NCI-H1436 (cell line): ENCODE measurements at regions not wholly inside any gene's neighbourhood (a gene's known extent, or its start where the extent isn't known, plus 50 kb on each side); places are given as distances from the start of the nearest gene placed in this dataset.

Experiments
- DNase-seq: peaks from one replicate; lab custom pipeline; 2025; lab: John Stamatoyannopoulos, UW

DNA sequence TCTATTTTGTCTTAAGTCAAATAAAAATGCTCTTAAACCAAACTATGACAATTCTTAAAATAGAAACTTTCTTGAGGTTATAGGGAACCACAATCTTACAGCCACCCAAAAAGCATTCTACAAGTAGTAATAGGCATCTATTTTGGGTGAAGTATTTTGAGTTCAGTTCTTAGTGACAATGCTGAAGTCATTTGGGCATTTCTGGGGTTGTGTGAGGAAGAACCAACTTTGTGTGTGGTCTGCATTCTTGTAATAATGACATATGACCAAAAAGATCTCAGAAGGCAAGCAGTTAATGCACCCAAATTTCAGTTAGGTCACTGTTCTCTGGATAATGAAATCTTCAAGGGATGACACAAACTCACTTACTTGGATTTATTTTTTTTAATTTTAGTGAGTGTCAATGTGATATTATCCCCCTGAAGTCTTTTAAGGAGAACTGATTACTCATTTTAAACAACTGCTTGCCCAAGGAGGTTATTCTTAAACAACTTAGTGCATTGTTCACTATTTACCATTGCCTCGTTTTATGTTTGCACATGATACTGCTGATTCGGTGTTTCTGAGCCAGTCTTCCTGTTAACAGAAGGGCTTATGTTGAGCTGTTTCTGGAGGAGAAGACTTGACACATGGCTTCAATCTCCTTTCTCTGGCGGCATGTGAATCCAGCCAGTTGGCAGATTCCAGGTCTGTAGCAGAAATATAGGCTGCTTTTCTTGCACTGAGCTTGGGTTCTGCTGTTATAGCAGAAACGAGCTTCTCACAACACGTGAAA is 618.9 kb downstream of the BCKDHB start:
- no peak for DNase-seq

DNA sequence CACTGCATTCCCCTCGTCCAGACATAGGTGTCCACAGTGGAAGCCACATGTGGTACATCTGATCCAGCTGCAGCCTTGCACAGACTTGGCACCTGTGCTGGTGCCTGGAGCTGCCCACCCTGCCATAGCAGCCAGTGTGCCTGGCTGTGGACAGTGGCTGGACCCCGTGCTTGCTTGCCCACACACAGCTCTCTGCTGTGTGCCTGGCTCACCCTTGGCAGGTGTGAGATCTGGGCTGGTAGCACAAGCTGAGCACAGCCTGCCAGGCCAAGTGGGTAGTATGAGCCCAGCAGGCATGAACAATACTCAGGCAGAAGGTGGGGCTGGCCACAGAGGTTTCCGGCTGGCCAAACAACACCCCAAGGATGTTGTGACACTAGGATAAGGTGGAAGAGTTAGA is 614.4 kb downstream of the BCKDHB start:
- DNase-seq = no peak

DNA sequence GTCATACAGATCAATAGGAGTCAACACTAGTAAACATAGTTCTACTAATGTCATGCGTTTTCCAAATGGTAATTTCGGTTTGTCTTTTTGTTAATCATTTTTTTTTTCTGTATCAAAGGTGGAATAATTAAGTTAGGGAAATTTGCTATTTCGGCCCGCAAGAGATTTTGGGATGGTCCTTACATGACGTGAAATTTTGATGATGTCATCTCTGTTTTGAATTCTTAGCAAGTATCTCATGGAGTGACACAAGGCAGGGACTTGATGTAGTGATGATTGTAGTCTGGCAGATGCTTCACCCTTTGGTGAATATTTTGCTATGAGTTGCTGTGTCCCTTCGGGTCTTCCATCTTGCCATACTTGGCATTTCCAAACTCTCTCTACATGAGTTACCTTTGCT is 608.0 kb downstream of the BCKDHB start:
- no peak for DNase-seq

DNA sequence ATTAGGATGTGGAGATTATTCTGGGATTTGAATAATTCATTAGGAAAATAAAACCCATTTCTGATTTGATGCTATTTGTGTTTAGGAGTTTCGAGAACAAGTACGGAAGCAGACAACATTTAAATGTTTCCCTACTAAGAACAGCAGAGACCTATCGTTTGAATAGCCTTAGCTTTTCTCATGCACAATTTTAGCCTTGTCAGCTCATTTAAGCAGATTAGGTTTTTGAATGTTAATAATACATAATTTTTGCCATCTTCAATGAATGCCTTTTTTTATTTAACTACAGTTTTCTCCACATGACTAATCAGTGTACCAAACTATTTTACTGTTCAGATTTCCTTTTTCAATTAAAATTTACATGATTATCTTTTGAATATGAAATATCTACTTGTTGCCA is 592.0 kb downstream of the BCKDHB start:
- DNase-seq = no peak

DNA sequence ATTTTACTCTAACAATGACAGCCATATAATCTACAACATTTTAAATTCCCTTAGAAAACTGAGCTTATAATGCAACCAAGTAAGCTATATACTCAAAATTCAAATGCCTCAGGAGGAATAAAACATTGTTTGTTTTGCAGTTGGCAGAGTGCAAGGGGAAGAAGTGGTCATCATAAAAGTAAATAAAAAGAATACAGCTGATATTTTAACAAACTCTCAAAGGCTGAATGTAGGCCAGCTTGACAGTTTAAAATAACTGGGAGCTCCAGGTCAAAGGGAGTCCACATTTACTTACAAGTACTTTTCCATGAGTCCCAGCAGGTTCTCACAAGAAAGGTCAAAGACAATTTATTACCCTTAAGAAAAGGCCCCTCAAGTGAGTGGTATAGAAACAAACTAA is 589.8 kb downstream of the BCKDHB start:
- DNase-seq = no peak

DNA sequence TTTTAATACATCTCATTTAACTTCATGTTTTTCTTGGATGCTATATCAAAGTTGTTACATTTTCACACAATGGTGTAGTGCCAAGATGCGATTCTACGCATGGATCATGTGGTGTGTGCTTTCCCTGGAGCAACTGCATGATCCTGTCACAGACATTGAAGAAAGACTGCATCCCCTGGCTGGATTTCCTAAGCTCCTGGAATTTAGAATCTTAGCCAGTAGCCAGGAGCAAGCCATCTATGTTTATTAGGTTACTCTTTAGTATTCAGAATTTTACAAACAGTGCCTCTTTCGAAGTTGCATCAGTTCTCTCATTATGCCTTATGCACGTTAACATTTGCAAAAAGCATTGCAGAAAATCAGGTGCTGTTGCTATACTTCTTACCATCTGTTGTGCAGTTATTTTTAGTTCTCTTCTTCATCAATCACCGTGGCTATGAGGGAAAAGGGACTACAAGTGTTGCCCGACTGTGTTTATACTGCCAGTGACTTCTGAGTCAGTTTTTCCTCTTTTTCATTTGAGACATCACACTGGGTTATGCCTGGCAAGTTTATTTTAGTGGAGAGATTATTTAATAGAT is 584.2 kb downstream of the BCKDHB start:
- no peak for DNase-seq

DNA sequence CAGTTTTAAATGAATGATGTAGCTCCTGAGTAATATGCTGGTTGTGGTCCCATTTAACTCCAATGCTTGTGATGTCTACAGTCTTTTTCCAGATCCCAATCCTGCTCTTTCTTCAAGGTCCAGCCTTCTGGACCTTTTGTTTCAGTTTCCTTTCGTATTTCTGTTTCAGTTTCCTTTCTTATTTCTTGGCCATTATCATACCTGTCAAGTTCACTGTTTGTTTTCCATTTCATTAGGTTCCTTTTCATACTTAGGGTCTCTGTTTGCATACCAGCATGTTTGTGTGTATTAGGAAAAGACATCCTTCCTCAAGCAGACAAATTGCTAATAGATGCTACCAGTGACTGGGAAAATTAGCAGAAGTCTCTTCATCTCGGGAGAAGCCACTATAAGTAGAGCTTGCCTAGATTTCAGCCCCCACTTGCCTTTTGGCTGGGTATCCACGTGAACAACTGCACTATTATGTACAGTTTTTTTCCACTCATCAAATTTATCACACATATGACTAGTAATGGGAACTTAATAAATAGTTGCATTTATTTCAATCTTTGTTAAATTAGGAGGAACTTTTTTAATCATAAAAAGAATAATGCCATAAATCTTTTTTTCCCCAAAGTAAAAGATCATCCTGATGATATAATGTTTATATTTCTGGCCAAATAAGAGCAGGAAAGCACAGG is 583.4 kb downstream of the BCKDHB start:
- DNase-seq = no peak

DNA sequence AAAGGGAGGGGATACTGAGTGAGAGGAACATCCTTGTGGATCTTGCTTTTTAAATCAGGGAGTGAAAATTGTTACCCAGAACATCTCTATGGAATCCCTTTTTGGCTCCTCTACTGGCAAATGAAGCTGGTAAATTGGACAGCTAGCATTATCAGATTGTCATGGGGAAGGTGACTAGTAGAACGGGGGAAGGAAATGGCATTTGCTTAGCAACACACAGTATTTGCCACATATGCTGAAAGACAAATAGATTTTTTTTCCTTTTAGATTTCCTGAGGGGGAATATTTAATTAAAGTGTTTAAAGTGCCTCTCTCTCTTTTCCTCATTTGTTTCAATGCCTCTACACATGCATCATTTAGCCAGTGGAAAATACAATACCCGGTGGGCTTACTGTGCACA is 573.5 kb downstream of the BCKDHB start:
- no peak for DNase-seq

DNA sequence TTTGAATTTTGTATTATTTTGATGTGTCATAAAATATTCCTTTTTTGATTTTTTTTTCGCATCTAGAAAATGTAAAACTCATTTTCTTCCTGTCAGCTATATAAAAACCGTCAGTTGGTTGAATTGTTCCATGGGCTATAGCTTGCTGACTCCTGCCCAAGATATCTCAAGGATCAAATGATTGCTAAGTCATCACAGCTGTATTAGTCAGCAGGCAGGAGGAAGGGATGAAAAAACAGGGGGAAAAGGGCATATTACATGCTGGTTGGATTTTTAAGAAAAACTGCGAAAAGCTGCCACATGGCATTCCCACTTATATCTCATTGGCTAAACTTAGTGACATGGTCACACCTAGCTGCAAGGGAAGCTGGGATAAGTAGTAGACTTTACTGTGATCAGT is 569.9 kb downstream of the BCKDHB start:
- no peak for DNase-seq

DNA sequence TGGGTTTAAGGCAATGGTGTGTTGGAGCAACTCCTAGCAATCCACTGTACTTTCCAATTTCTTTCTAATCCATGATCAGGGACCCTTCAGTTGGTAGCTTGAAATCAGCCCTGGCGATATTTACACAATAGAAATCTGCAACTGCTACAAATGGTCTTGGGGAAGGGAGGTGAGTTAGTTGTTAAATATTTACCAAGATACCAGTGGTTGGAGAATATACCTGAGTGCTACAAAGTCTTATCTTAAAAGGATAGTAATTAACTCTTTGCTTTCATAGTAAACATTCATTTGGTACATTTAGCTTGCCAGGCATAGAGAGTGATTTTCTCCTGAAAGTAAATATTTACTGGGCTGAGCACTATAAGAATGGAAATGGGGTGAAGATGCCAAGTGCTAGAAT is 568.2 kb downstream of the BCKDHB start:
- no peak for DNase-seq

DNA sequence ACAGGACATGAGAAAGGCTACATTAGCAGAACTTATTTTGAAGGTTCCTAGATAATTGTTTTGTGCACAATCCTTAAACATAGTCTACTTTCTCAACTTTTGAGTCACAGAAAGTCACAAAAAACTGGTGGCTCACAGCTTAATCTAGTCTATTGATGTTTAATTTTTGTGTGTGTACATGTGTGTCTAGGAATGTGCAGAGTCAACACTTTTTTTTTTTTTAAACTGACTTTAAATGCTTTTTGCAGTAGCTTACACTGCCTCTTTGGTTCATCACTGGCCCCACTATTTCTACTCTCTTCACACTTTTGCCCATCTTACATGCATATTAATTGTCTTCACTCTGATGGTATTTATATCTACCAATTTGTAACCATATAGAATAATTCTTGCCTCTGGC is 566.9 kb downstream of the BCKDHB start:
- no peak for DNase-seq

DNA sequence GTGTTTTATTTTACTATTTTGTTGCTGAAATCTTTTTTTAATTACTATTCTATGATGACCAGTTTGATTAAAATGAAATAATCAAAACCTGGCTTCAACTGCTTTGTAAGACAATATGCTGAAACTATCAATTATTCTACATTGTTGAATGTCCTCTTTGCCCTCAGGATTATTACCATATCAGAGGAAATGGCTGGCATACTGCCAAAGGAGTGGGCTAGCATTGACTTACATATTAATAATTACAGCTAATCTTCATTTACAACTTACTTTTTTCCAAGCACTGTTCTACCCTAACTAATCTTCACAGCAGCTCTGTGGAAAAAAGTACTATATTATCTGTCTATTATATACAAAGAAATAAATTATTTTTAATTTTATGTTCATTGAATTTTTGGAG is 560.5 kb downstream of the BCKDHB start:
- no peak for DNase-seq

DNA sequence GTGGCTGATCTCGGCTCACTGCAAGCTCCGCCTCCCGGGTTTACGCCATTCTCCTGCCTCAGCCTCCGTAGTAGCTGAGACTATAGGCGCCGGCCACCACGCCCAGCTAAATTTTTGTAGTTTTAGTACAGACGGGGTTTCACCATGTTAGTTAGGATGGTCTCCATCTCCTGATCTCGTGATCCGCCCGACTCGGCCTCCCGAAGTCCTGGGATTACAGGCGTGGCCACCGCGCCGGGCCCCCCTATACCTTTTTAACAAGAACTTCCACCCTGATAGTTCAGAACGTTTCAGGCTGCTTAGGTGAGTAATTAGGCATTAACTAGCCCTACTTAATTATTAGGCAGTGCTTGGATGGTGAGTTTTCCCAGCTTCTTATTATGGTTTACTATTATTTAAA is 552.5 kb downstream of the BCKDHB start:
- no peak for DNase-seq

DNA sequence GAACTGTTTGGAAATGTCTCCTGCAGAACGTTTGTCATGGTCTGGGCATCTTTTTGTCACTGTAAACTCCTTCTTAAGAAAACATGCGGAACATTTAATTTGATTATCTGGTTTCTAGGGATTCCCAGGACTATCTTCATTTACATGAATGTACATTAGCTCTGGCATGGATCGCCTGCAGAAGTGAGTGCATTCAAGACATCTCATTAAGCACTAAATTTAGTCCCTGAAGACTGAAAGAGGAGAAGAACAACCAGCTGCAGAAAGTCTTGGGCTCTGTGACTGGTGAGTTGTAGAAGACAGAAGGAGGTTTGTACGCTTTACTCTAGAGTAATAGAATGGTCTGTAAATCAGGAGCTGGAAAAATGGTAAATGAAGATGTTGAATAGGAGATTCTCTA is 540.7 kb downstream of the BCKDHB start:
- DNase-seq = no peak

DNA sequence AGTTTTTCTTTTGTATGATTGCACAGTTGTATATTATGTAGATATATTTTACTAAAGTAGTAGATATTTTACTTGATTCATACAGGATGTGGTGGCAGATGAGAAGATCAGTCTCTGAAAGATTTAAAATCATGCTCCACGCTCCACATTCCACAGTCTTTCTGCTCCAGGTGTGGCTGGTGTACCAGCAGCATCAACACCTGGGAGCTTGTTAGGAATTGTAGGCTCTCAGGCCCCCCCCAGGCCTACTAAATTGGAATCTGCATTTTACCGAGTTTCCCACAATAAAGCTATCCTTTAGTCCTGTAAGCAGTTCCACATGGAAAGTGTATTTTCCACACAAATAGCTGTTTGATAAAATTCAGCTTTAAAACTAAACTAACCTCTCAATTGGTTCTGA is 537.4 kb downstream of the BCKDHB start:
- no peak for DNase-seq

DNA sequence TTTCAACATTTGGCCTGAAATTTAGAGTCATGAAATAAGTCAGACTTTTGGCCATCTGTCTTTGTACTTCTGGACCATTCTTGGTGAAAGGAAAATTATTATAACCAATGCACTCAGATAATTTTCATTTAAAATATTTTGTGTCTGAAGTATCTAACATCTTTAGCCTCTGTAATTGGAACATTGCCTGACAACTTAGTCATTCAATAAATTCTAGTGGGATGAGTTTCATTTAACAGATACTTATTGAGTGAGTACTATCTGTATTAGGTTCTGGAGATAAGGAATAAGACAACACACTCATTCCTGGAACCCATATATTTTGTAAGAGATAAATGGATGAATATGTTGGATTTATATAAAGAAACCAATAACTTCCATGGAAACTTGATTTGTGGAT is 536.0 kb downstream of the BCKDHB start:
- no peak for DNase-seq

DNA sequence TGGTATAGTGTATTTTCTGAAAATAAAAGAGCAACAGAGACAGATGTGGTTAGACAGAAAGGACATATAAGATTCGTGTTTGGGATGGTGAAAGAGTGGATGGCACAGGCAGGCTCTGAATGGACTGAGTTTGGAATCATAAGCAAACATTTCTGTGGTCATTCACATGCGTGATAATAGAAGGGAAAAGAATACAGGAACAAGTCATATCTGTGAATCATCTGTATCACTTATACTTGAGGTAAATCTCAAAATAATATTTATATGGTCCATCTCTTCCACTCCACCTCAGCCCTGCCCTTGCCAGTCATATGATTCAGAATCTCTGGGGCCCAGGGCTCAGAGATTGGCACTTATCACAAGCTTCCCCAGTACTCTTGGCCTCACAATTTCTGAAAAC is 535.1 kb downstream of the BCKDHB start:
- DNase-seq = no peak

DNA sequence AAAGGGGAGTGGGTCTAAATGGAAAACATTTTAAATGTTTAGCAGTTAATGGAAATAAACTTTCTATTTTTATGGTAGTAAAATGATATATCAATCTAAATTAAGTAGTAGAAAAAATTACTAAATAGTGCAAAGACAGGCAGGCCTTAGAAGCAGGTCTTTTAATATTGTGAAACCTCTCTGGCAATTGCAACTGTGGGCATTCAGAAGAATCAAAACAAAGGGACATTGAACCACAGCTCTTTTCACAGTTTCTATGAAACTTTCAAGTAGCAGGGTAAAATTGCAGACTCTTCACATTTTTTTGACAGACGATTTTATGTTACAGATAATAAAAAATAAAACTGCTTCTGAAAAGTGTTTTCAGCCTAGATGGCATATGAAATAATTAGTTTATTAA is 533.7 kb downstream of the BCKDHB start:
- no peak for DNase-seq

DNA sequence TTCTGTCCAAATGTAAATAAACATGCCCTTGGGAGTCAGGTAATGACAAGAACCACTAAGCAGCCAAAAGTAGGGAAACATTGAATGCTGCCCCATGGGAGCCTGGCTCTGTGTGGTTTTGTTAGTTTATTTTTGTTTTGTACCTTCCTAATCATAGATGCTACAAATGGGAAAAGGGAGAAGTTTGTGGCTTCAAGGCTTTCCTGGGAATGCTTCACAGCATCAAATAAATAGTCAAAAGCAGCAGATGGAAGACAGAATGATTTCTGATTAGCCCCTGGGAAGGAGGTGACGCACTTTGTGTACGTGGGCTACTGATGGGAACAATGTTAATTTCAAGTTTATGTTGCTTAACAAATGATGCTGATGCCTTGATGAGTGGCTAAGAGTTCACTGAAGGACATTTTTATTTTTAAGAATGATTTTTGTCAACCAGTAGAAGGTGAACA is 532.7 kb downstream of the BCKDHB start:
- peak; percentile 74 for DNase-seq

DNA sequence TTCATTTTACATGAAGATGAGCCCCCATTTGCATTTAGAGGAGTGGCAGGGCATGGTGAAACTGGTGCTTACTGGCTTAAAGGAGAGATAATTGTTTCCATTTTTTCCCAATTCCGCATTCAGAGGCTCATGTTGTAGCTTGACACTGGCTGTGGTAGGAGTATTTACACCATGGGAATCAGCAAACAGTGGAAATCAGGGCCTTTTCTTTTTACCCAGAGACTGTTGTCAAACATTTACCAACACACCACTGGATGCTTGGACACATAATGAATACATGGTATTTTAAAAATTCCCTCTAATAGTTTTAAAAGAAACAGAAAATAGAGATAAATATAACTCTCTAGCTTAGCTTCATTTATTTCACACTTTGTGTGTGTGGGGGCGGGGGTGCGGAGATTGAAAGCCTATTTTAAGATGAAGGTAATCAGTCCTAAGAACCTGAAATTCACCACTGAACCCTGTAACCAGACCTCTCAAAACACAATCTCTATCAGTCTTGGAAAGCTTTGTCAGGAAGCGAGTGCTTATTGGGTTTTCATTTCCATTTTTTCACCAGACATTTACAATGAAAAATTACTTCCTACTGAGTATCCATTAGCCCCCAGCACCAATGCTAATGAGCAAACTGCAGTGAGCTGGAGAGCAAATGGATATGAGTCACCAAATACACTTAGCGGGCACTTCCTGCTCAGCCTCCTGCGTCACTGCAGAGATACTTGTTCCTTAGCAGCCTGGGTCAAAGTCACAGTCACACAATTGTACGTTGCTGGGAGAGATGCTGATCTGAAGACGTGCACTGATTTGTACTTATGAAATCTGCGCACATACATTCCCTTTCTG is 532.0 kb downstream of the BCKDHB start:
- DNase-seq = peak; percentile 94

DNA sequence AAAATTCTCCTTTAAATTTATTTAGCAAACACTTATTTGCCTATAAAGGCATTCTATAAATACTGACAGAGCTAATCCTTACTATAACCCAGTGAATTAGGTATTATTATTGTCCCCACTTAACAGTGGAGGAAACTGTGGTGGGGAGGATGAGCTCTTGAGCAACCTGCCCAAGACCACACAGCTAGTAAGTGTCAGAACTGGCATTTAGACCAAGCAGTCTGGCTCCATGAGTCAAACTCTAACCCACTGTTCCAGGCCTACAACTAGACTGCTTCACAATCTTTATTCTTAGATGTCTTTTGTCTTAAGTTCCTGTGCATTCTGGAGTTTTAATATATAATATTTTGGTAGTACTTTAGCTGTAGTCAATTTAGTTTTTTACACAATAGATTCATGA is 530.8 kb downstream of the BCKDHB start:
- no peak for DNase-seq

DNA sequence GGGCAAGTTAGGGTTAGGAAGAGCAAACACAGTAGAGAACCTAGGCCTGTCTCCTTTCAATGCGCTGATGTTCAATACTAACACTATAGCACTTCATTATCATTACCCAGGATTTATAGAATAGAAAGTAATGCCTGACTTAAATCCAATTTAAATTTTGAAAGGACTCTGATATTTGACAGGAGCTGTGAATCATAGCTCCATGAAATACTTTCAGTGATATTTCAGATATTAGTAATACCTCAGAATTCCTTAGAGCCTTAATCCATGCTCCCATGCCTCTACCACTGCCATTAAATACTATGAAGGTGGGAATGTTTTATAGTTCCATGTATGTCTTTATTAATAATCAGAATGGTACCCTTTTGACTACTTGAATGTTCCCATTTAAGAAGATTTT is 530.2 kb downstream of the BCKDHB start:
- DNase-seq = no peak

DNA sequence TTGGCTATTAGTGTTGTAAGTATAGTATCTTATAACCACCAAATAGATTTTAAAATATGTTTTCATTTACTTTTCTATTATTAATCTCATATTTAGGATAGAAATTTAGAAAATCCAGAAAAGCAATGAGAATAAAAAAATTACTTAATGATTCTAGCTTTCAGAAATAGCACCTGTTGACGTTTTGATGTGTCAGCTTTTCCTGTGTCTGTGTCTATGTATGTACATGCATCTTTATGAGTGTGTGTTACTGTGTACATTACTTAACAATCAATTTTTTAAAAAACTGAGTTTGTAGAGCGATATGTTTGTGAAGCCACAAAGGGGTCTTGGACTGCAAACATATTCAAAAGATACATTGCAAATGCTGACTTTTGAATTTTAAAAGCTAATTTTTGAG is 526.9 kb downstream of the BCKDHB start:
- no peak for DNase-seq
